ENCODE measurements at regions not wholly inside any gene's neighbourhood (a gene's known extent, or its start where the extent isn't known, plus 50 kb on each side); places are given as distances from the start of the nearest gene placed in this dataset.

GRCh38 chr13:103196356-103196755 is 130.1 kb upstream of the SLC10A2 start:
- Histone ChIP-seq H3K27ac (ENCODE audit: insufficient read depth, low read length) (no peak overlapping the region), H2AFZ (replicated peaks; ENCODE audit: low read length, poor library complexity) (no peak overlapping the region), H3K14ac (replicated peaks; ENCODE audit: low read depth, low read length) (no peak overlapping the region), H3K23ac (ENCODE audit: low read depth, low read length) (no peak overlapping the region), H3K18ac (ENCODE audit: low read depth, low read length) (no peak overlapping the region), H4K91ac (ENCODE audit: insufficient read depth, low read depth, low read length) (no peak overlapping the region), H2BK120ac (ENCODE audit: low read depth, low read length) (no peak overlapping the region), H2BK5ac (ENCODE audit: low read depth, low read length, poor library complexity, severe bottlenecking) (no peak overlapping the region), H3K79me1 (ENCODE audit: low read depth in 1 of 2, low read length in 2 of 2) (no peaks in the 10 kb centered on the region), H2AK5ac (ENCODE audit: low read depth, low read length) (no peak overlapping the region), H3K4me2 (ENCODE audit: low read depth, low read length) (no peak overlapping the region), H3K9me1 (ENCODE audit: insufficient read depth, low read length) (no peaks in the 10 kb centered on the region), H3K36me3 (ENCODE audit: control insufficient read depth, insufficient read depth, low read length) (no peaks in the 10 kb centered on the region), H3K4me3 (ENCODE audit: insufficient read depth, low read depth, low read length) (no peak overlapping the region), H3K56ac (ENCODE audit: extremely low read depth, insufficient read depth, low read length) (no peak overlapping the region), H3K27me3 (ENCODE audit: control insufficient read depth, insufficient read depth, low read length) (no peaks in the 10 kb centered on the region), H2AK9ac (replicated peaks; ENCODE audit: low read depth, low read length, poor library complexity) (no peak overlapping the region), H4K5ac (ENCODE audit: low read depth, low read length) (no peak overlapping the region), H3K9me3 (ENCODE audit: control insufficient read depth, insufficient read depth, low read length) (peaks cover 8% of the 10 kb centered on the region), H3K4ac (ENCODE audit: low read depth, low read length) (no peak overlapping the region), H3K4me1 (ENCODE audit: control insufficient read depth, insufficient read depth, low read length) (no peaks in the 10 kb centered on the region), H2BK20ac (ENCODE audit: low read depth, low read length) (no peak overlapping the region), H4K8ac (ENCODE audit: low read depth in 2 of 2, low read length in 2 of 2) (no peak overlapping the region), H2BK15ac (ENCODE audit: low read depth, low read length) (no peak overlapping the region), H3K9ac (ENCODE audit: low read depth, low read length) (no peak overlapping the region), H4K20me1 (ENCODE audit: insufficient read depth, low read length) (no peaks in the 10 kb centered on the region)
- ChIA-PET CTCF (no interaction called here), POLR2A (ENCODE audit: unreplicated experiment) (no interaction called here)
- WGBS, 2 experiments (ENCODE audit: extremely low coverage in 2 of 2, insufficient read length in 1 of 2), result no CpG with 5 or more reads among the region's 3 CpGs
- ATAC-seq (ENCODE audit: low read depth) (no peak), DNase-seq (no peak)
- TF ChIP-seq, protein P1, sequence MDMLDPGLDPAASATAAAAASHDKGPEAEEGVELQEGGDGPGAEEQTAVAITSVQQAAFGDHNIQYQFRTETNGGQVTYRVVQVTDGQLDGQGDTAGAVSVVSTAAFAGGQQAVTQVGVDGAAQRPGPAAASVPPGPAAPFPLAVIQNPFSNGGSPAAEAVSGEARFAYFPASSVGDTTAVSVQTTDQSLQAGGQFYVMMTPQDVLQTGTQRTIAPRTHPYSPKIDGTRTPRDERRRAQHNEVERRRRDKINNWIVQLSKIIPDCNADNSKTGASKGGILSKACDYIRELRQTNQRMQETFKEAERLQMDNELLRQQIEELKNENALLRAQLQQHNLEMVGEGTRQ (IDR thresholded peaks at IDR 0.05; ENCODE audit: low read depth, low read length), result no peak
- TF ChIP-seq FOS (IDR thresholded peaks at IDR 0.05; ENCODE audit: low read depth, low read length) (no peak), MXI1 (IDR thresholded peaks at IDR 0.05; ENCODE audit: borderline replicate concordance, low read depth, low read length) (no peak), ELK1 (IDR thresholded peaks at IDR 0.05; ENCODE audit: borderline replicate concordance, low read depth, low read length) (no peak), MAZ (IDR thresholded peaks at IDR 0.05; ENCODE audit: borderline replicate concordance, low read depth, low read length) (no peak), CHD1 (IDR thresholded peaks at IDR 0.05; ENCODE audit: low read depth, low read length) (no peak), RCOR1 (IDR thresholded peaks at IDR 0.05; ENCODE audit: insufficient replicate concordance, low read length) (no peak), RFX5 (IDR thresholded peaks at IDR 0.05; ENCODE audit: low read depth, low read length) (no peak), SMC3 (IDR thresholded peaks at IDR 0.05; ENCODE audit: low read depth, low read length) (no peak)
- in situ Hi-C loops (cut with MboI; ENCODE audit: low sequenced_read_pairs) (no loop called here), intact Hi-C loops (cut with micrococcal nuclease) (no loop called here), dilution Hi-C loops (cut with HindIII; ENCODE audit: low sequenced_read_pairs, unreplicated experiment) (no loop called here)
- BruUV-seq (replicated peaks), result no TSS peak

All from IMR-90 (cell line).